Sigmoid colon (tissue), 4 donors: ENCODE measurements at regions not wholly inside any gene's neighbourhood (a gene's known extent, or its start where the extent isn't known, plus 50 kb on each side); places are given as distances from the start of the nearest gene placed in this dataset.

Experiments used
- EP300 ChIP-seq, 4 donors: sonication (generic); formaldehyde crosslinking; IDR thresholded peaks; one replicate each; pipeline ENCODE4 v1.6.1; 2017; ENCODE audit warnings: antibody characterized with exemption in 4 of 4
- POLR2A ChIP-seq, 2 donors: fragments of 450-650 bp; IDR thresholded peaks; one replicate each; pipeline ENCODE4 v1.6.1; 2016; ENCODE audit warnings: antibody characterized with exemption in 2 of 2, mild to moderate bottlenecking in 2 of 2, moderate library complexity in 2 of 2
- POLR2AphosphoS5 ChIP-seq, 4 donors: sonication (generic); formaldehyde crosslinking; IDR thresholded peaks; one replicate each; pipeline ENCODE4 v1.6.1; 2017; ENCODE audit warnings: antibody characterized with exemption in 4 of 4
- TF ChIP-seq, protein P1 (sequence below), 4 experiments: fragments of 450-650 bp in 3 of 4; fragments of 200-600 bp in 1 of 4; IDR thresholded peaks; one replicate each; pipeline ENCODE4 v1.5.1; 2016 to 2019; ENCODE audit warnings: antibody characterized with exemption in 4 of 4, mild to moderate bottlenecking in 3 of 4, moderate library complexity in 2 of 4

DNA sequence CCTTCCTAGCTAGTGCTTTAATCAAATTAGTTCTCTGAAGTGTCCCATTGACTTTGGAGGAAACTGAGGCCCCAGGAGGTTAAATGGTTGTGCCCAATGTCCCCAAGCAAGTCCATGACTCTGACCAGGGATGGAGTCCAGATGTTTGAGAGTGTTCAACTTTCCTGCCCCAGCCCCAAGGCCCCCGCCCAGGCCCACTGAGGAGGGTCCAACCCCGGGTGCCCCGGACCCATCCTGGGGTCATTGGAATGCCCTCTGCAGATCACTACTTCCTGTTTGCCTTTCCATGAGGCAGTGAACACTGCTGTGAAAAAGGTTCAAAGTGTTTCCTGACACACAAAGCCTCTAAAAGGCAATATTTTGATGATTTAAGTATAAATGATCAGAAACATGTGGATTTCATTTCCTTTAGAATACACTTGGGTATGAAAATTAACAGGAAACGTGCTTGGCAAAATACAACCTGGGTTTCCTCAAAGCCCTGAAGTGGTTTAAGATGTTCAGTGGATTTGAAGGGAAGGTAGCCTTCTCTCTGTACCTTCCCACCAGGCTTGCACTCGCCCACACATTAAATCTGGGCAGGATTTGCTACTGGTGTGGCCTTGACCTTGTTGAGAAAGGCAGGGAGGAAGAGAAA, 335.7 kb downstream of the TSHZ3 start:
- TF ChIP-seq EP300 (IDR thresholded peaks at IDR 0.05) = no peak
- TF ChIP-seq, protein P1, sequence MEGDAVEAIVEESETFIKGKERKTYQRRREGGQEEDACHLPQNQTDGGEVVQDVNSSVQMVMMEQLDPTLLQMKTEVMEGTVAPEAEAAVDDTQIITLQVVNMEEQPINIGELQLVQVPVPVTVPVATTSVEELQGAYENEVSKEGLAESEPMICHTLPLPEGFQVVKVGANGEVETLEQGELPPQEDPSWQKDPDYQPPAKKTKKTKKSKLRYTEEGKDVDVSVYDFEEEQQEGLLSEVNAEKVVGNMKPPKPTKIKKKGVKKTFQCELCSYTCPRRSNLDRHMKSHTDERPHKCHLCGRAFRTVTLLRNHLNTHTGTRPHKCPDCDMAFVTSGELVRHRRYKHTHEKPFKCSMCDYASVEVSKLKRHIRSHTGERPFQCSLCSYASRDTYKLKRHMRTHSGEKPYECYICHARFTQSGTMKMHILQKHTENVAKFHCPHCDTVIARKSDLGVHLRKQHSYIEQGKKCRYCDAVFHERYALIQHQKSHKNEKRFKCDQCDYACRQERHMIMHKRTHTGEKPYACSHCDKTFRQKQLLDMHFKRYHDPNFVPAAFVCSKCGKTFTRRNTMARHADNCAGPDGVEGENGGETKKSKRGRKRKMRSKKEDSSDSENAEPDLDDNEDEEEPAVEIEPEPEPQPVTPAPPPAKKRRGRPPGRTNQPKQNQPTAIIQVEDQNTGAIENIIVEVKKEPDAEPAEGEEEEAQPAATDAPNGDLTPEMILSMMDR (IDR thresholded peaks at IDR 0.05) = no peak
- TF ChIP-seq POLR2A (IDR thresholded peaks at IDR 0.05) = no peak
- TF ChIP-seq POLR2AphosphoS5 (IDR thresholded peaks at IDR 0.05) = no peak
